HCT116 (cell line): ENCODE measurements at regions not wholly inside any gene's neighbourhood (a gene's known extent, or its start where the extent isn't known, plus 50 kb on each side); places are given as distances from the start of the nearest gene placed in this dataset.

ENCODE experiments used
- ATAC-seq: fragments of 200-7000 bp; cut with Tn5 transposase; 2 replicates; pipeline ENCODE4 v1.9.1; 2020; ENCODE audit warnings: mild to moderate bottlenecking, moderate library complexity
- BruUV-seq: library from RNA; stranded (reverse); fragments of 400-500 nt; replicated peaks from 2 replicates; lab custom pipeline; 2021; lab: Mats Ljungman, UMichigan
- CTCF ChIA-PET: fragments of 300-600 bp; sonication (Branson Sonifier 250); formaldehyde crosslinking; loops from one replicate; lab custom pipeline; 2021; ENCODE audit warnings: antibody characterized with exemption; lab: Charles Lee
- POLR2A ChIA-PET: fragments of 300-600, 350-600 bp; sonication (Branson Sonifier 250); formaldehyde crosslinking; loops from one replicate; lab custom pipeline; 2021; ENCODE audit warnings: antibody characterized with exemption; lab: Charles Lee
- RAD21 ChIA-PET, 2 experiments: fragments of 300-600 bp; sonication (Branson Sonifier 250); formaldehyde crosslinking; loops; one replicate each; lab custom pipeline; 2023; ENCODE audit warnings: low total read pairs in 2 of 2; ENCODE audit not compliant: uncharacterized antibody in 2 of 2, unreplicated experiment in 2 of 2, low non-redundant PET in 1 of 2; lab: Charles Lee
- DNase-seq: peaks from one replicate; pipeline ENCODE4 v3.0.0-alpha.2; 2010; ENCODE audit warnings: low read depth, low spot score
- H2AFZ ChIP-seq: fragments of 200-600 bp; shearing (Covaris generic), sonication (generic); 2 replicates; pipeline ENCODE4 v1.6.1; 2017; ENCODE audit warnings: low read depth, mixed run types, mixed read lengths, antibody characterized with exemption, low read length; ENCODE audit not compliant: poor library complexity, severe bottlenecking
- H3K27ac ChIP-seq: 2 replicates; pipeline ENCODE4 v1.5.1; 2012; ENCODE audit warnings: low read depth, low read length
- H3K27me3 ChIP-seq: fragments of 200-600 bp; sonication (generic); 2 replicates; pipeline ENCODE4 v1.6.1; 2016; ENCODE audit warnings: mixed run types, low read length, mixed read lengths; ENCODE audit not compliant: insufficient read depth
- H3K36me3 ChIP-seq, 2 experiments: fragments of 200-500 bp in 1 of 2; fragments of 200-600 bp in 1 of 2; sonication (Bioruptor generic) in 1 of 2; sonication (generic) in 1 of 2; 2 replicates each; pipeline versions ENCODE4 v1.5.1 to v1.6.1; 2014 to 2016; ENCODE audit warnings: low read length in 2 of 2, inconsistent platforms in 1 of 2, mixed read lengths in 1 of 2, mixed run types in 1 of 2; ENCODE audit not compliant: insufficient read depth in 2 of 2, control insufficient read depth in 1 of 2
- H3K4me1 ChIP-seq, 2 experiments: fragments of 200-600 bp in 1 of 2; sonication (generic) in 1 of 2; 2 replicates each; pipeline versions ENCODE4 v1.5.1 to v1.6.1; 2012 to 2017; ENCODE audit warnings: low read length in 2 of 2, inconsistent platforms in 1 of 2, mild to moderate bottlenecking in 1 of 2, mixed read lengths in 1 of 2, mixed run types in 1 of 2, moderate library complexity in 1 of 2; ENCODE audit not compliant: insufficient read depth in 2 of 2, control insufficient read depth in 1 of 2
- H3K4me2 ChIP-seq: fragments of 200-600 bp; sonication (generic); 2 replicates; pipeline ENCODE4 v1.6.1; 2017; ENCODE audit warnings: mixed run types, low read length, mixed read lengths
- H3K4me3 ChIP-seq, 2 experiments: fragments of 200-600 bp in 1 of 2; sonication (generic) in 1 of 2; replicated peaks in 1 of 2; 2 replicates each; pipeline ENCODE4 v1.5.1; 2011 to 2016; ENCODE audit warnings: low read length in 2 of 2, control low read depth in 1 of 2, low read depth in 1 of 2, mild to moderate bottlenecking in 1 of 2, mixed read lengths in 1 of 2, mixed run types in 1 of 2
- H3K79me2 ChIP-seq: fragments of 200-600 bp; sonication (generic); 2 replicates; pipeline ENCODE4 v1.6.1; 2017; ENCODE audit warnings: mild to moderate bottlenecking, mixed run types, low read length, moderate library complexity, mixed read lengths; ENCODE audit not compliant: insufficient read depth
- H3K9ac ChIP-seq: fragments of 200-600 bp; sonication (generic); 2 replicates; pipeline ENCODE4 v1.6.1; 2016; ENCODE audit warnings: low read length, mixed read lengths
- H3K9me2 ChIP-seq: fragments of 200-600 bp; sonication (generic), shearing (Covaris generic); 2 replicates; pipeline ENCODE4 v1.6.1; 2017; ENCODE audit warnings: mixed run types, mild to moderate bottlenecking, moderate library complexity; ENCODE audit not compliant: insufficient read depth
- H3K9me3 ChIP-seq, 2 experiments: fragments of 200-500 bp in 1 of 2; fragments of 200-600 bp in 1 of 2; sonication (Bioruptor generic) in 1 of 2; sonication (generic) in 1 of 2; 2 replicates each; pipeline ENCODE4 v1.6.1; 2014 to 2017; ENCODE audit warnings: low read length in 2 of 2, mixed read lengths in 2 of 2, inconsistent platforms in 1 of 2, low read depth in 1 of 2, mild to moderate bottlenecking in 1 of 2, mixed run types in 1 of 2, moderate library complexity in 1 of 2; ENCODE audit not compliant: control insufficient read depth in 1 of 2, insufficient read depth in 1 of 2
- H4K20me1 ChIP-seq: fragments of 200-600 bp; sonication (generic), shearing (Covaris generic); 2 replicates; pipeline ENCODE4 v1.6.1; 2017; ENCODE audit warnings: mixed run types, mild to moderate bottlenecking, moderate library complexity; ENCODE audit not compliant: insufficient read depth
- ATF3 ChIP-seq: IDR thresholded peaks from 2 replicates; pipeline ENCODE4 v1.6.1; 2012
- CBX3 ChIP-seq: IDR thresholded peaks from 2 replicates; pipeline ENCODE4 v1.6.1; 2012; ENCODE audit warnings: low read depth
- CEBPB ChIP-seq: IDR thresholded peaks from 2 replicates; pipeline ENCODE4 v1.6.1; 2012; ENCODE audit warnings: low read depth
- EGR1 ChIP-seq: IDR thresholded peaks from 2 replicates; pipeline ENCODE4 v1.6.1; 2012; ENCODE audit warnings: low read depth
- ELF1 ChIP-seq: IDR thresholded peaks from 2 replicates; pipeline ENCODE4 v1.6.1; 2012; ENCODE audit warnings: low read depth, borderline replicate concordance
- EZH2phosphoT487 ChIP-seq: fragments of 200-600 bp; IDR thresholded peaks from 2 replicates; pipeline ENCODE4 v1.6.1; 2018; ENCODE audit warnings: antibody characterized with exemption, borderline replicate concordance
- JUND ChIP-seq: IDR thresholded peaks from 2 replicates; pipeline ENCODE4 v1.6.1; 2012
- MAX ChIP-seq: IDR thresholded peaks from 2 replicates; pipeline ENCODE4 v1.6.1; 2012
- POLR2A ChIP-seq: IDR thresholded peaks from 2 replicates; pipeline ENCODE4 v1.7.0; 2011; ENCODE audit warnings: borderline replicate concordance; ENCODE audit not compliant: insufficient read depth, insufficient read length; ENCODE audit errors: extremely low read depth
- RAD21 ChIP-seq: IDR thresholded peaks from 2 replicates; pipeline ENCODE4 v1.6.1; 2012; ENCODE audit warnings: low read depth, mild to moderate bottlenecking
- REST ChIP-seq: IDR thresholded peaks from 2 replicates; pipeline ENCODE4 v1.6.1; 2012; ENCODE audit warnings: low read depth
- SIN3A ChIP-seq: IDR thresholded peaks from 2 replicates; pipeline ENCODE4 v1.6.1; 2012; ENCODE audit warnings: low read depth
- SP1 ChIP-seq: IDR thresholded peaks from 2 replicates; pipeline ENCODE4 v1.6.1; 2012; ENCODE audit warnings: low read depth
- SRF ChIP-seq: IDR thresholded peaks from 2 replicates; pipeline ENCODE4 v1.6.1; 2012; ENCODE audit warnings: low read depth
- TCF7L2 ChIP-seq: IDR thresholded peaks from 2 replicates; pipeline ENCODE4 v1.7.0; 2011; ENCODE audit warnings: borderline replicate concordance, inconsistent platforms; ENCODE audit not compliant: insufficient read depth, insufficient read length; ENCODE audit errors: extremely low read depth
- YY1 ChIP-seq: IDR thresholded peaks from 2 replicates; pipeline ENCODE4 v1.6.1; 2011; ENCODE audit warnings: low read length, low read depth, moderate library complexity, mild to moderate bottlenecking; ENCODE audit not compliant: insufficient replicate concordance; ENCODE audit errors: extremely low read depth
- ZFX ChIP-seq: fragments of 450-650 bp; IDR thresholded peaks from 2 replicates; pipeline ENCODE4 v1.6.1; 2017
- ZNF274 ChIP-seq: fragments of 200-500 bp; sonication (Bioruptor generic); IDR thresholded peaks from 2 replicates; pipeline ENCODE4 v1.6.1; 2014; ENCODE audit warnings: mild to moderate bottlenecking, low read depth, low read length, inconsistent platforms
- intact Hi-C: fragments of 100-400 bp; cut with micrococcal nuclease; formaldehyde crosslinking; loops from 2 replicates; pipeline ENCODE4 v1.10.0; 2022
- TF ChIP-seq, protein P1 (sequence below): IDR thresholded peaks from 2 replicates; pipeline ENCODE4 v1.6.1; 2011; ENCODE audit warnings: mild to moderate bottlenecking, low read length, moderate library complexity; ENCODE audit not compliant: insufficient replicate concordance; ENCODE audit errors: extremely low read depth

DNA sequence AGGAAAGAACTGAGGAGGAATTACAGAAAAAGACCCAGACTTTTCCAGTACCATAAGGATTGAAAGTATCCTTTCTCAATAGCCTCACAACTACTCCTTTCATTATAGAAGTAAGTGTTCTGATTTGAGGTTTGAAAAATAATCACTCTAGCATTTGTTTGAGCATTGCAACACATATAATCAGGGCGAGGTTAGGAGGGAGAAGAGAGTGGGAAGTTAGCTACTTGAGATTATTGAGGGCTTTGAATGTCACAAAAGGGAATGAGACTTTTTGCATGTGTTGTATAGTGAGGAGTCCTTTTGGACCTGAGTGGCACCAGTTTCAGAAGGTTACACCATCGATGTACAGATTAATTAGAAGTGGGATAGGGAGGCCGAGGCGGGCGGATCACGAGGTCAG is 65.2 kb upstream of the TNIK start:
- no TSS peak for BruUV-seq
- intact Hi-C loops = no loop called here
- CTCF ChIA-PET = no interaction called here

More for the DNA sequence above, 65.2 kb upstream of the TNIK start:
- no peaks in the 10 kb centered on the region for H3K9me3 ChIP-seq
- POLR2A ChIA-PET = no interaction called here
- no peaks in the 10 kb centered on the region for H3K79me2 ChIP-seq
- peak overlapping the region; percentile 36 for H2AFZ ChIP-seq
- no peaks in the 10 kb centered on the region for H4K20me1 ChIP-seq
- H3K9ac ChIP-seq = no peak overlapping the region
- H3K27me3 ChIP-seq = no peaks in the 10 kb centered on the region
- RAD21 ChIA-PET = no interaction called here
- H3K9me2 ChIP-seq = no peaks in the 10 kb centered on the region
- H3K4me2 ChIP-seq = no peak overlapping the region
- no peak for ATAC-seq
- no peak overlapping the region for H3K27ac ChIP-seq
- H3K4me3 ChIP-seq = no peak overlapping the region
- DNase-seq = no peak
- no peak for TF ChIP-seq CEBPB
- no peak for TF ChIP-seq TCF7L2
- TF ChIP-seq SRF = no peak
- no peak for TF ChIP-seq YY1
- no peak for TF ChIP-seq EGR1
- no peak for TF ChIP-seq EZH2phosphoT487
- no peak for TF ChIP-seq REST
- no peak for TF ChIP-seq RAD21
- no peak for TF ChIP-seq SP1
- TF ChIP-seq ZNF274 = no peak
- TF ChIP-seq ATF3 = no peak
- TF ChIP-seq MAX = no peak
- TF ChIP-seq SIN3A = no peak
- TF ChIP-seq, protein P1, sequence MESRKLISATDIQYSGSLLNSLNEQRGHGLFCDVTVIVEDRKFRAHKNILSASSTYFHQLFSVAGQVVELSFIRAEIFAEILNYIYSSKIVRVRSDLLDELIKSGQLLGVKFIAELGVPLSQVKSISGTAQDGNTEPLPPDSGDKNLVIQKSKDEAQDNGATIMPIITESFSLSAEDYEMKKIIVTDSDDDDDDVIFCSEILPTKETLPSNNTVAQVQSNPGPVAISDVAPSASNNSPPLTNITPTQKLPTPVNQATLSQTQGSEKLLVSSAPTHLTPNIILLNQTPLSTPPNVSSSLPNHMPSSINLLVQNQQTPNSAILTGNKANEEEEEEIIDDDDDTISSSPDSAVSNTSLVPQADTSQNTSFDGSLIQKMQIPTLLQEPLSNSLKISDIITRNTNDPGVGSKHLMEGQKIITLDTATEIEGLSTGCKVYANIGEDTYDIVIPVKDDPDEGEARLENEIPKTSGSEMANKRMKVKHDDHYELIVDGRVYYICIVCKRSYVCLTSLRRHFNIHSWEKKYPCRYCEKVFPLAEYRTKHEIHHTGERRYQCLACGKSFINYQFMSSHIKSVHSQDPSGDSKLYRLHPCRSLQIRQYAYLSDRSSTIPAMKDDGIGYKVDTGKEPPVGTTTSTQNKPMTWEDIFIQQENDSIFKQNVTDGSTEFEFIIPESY = no peak
- no peak for TF ChIP-seq ELF1
- TF ChIP-seq ZFX = no peak
- TF ChIP-seq JUND = no peak
- no peak for TF ChIP-seq POLR2A
- TF ChIP-seq CBX3 = no peak
- peaks cover 5 to 15% of the 10 kb centered on the region in 2 experiments for H3K4me1 ChIP-seq
- H3K36me3 ChIP-seq = no peaks in the 10 kb centered on the region
